Glomerular visceral epithelial cell (primary cell): ENCODE measurements at regions not wholly inside any gene's neighbourhood (a gene's known extent, or its start where the extent isn't known, plus 50 kb on each side); places are given as distances from the start of the nearest gene placed in this dataset.

Source experiments
- DNase-seq: peaks from one replicate; pipeline ENCODE4 v3.0.0-alpha.2; 2016; ENCODE audit errors: extremely low spot score

- DNase-seq, result no peak
These were observed 132.3 kb downstream of the TINAG start for GRCh38 chr6:54440549-54440948.

GRCh38 chr6:54441020-54441419, 132.8 kb downstream of the TINAG start:
- DNase-seq, result no peak

- DNase-seq, result no peak
These were observed 133.5 kb downstream of the TINAG start for GRCh38 chr6:54441687-54442248.

GRCh38 chr6:54445207-54445606, 137.0 kb downstream of the TINAG start:
- DNase-seq, result no peak

GRCh38 chr6:54448617-54449016, 140.4 kb downstream of the TINAG start:
- DNase-seq, result no peak

GRCh38 chr6:54451516-54451915, 143.3 kb downstream of the TINAG start:
- DNase-seq, result no peak

GRCh38 chr6:54463354-54464024, 155.2 kb downstream of the TINAG start:
- DNase-seq, result no peak

GRCh38 chr6:54465649-54466300, 157.5 kb downstream of the TINAG start:
- no peak for DNase-seq

GRCh38 chr6:54467384-54467783, 159.1 kb downstream of the TINAG start:
- no peak for DNase-seq

- DNase-seq, result no peak
These were observed 165.1 kb downstream of the TINAG start for GRCh38 chr6:54473328-54473727.

GRCh38 chr6:54474898-54475297, 166.7 kb downstream of the TINAG start:
- DNase-seq, result no peak

GRCh38 chr6:54481091-54481490, 172.8 kb downstream of the TINAG start:
- DNase-seq, result peak; percentile 11

- DNase-seq, result no peak
These were observed 183.2 kb downstream of the TINAG start for GRCh38 chr6:54491431-54491830.

GRCh38 chr6:54493138-54493537, 184.9 kb downstream of the TINAG start:
- peak; percentile 46 for DNase-seq

- no peak for DNase-seq
These were observed 194.9 kb downstream of the TINAG start for GRCh38 chr6:54503144-54503543.

GRCh38 chr6:54515013-54515412, 206.8 kb downstream of the TINAG start:
- DNase-seq, result peak; percentile 6

GRCh38 chr6:54515713-54516112, 207.5 kb downstream of the TINAG start:
- no peak for DNase-seq

GRCh38 chr6:54516321-54516720, 208.1 kb downstream of the TINAG start:
- DNase-seq, result peak; percentile 54

- DNase-seq, result no peak
These were observed 210.9 kb downstream of the TINAG start for GRCh38 chr6:54519161-54519560.

GRCh38 chr6:54525731-54526130, 217.5 kb downstream of the TINAG start:
- peak; percentile 1 for DNase-seq

GRCh38 chr6:54533567-54533966, 225.3 kb downstream of the TINAG start:
- no peak for DNase-seq

GRCh38 chr6:54535568-54535967, 227.3 kb downstream of the TINAG start:
- DNase-seq, result no peak

- DNase-seq, result no peak
These were observed 233.3 kb downstream of the TINAG start for GRCh38 chr6:54541541-54541940.
